Stimulated activated CD4-positive, alpha-beta T cell treated with anti-CD3 and anti-CD28 coated beads, Interleukin-1b, Interleukin-23, amount 100 ng/mL, for 24 hours (primary cell): ENCODE measurements at regions not wholly inside any gene's neighbourhood (a gene's known extent, or its start where the extent isn't known, plus 50 kb on each side); places are given as distances from the start of the nearest gene placed in this dataset.

Experiments
- DNase-seq, 4 experiments: peaks; one replicate each; pipeline ENCODE4 v3.0.0-alpha.2; 2020; ENCODE audit warnings: low read depth in 4 of 4, low spot score in 1 of 4

DNA sequence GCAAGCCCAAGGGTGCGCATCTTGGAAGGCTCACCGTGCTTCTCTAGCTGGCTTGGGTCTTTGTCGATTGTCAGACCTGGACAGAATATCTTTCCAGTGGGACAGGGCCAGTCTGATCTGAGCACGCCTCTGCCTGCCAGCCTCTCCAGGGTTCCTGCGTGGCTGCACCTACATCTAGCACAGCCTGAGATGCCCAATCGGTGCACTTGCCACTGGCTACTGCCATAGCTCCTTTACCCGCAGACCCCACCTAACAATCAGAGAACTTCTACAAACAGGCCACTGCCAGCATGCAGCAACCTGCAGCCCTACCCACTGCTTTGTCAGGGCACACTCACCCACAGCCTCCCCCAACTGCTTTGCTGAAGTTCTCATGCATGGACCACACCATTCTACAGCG lies 56.7 kb upstream of the PHACTR3 start:
- no peak for DNase-seq
